Omental fat pad (tissue), 3 donors: ENCODE measurements at regions not wholly inside any gene's neighbourhood (a gene's known extent, or its start where the extent isn't known, plus 50 kb on each side); places are given as distances from the start of the nearest gene placed in this dataset.
A peak's percentile ranks its signal among the peaks of the same experiment; 100 is the strongest.
"Not testable (repeated sequence)": the region's sequence is repeated elsewhere in the genome, so short reads cannot be mapped to it uniquely, and the experiment has no call there.

Experiments used
- ATAC-seq: fragments of 150-250 bp; one replicate; pipeline ENCODE4 v1.9.1; 2016; ENCODE audit warnings: mild to moderate bottlenecking, moderate library complexity; ENCODE audit not compliant: low FRiP score
- DNase-seq: peaks from one replicate; pipeline ENCODE4 v3.0.0-alpha.2; 2019; ENCODE audit warnings: low spot score
- CTCF ChIP-seq, 3 donors: fragments of 450-650 bp; IDR thresholded peaks; one replicate each; pipeline ENCODE4 v1.5.1; 2016 to 2017; ENCODE audit warnings: antibody characterized with exemption in 3 of 3, mild to moderate bottlenecking in 3 of 3, moderate library complexity in 2 of 3

GRCh38 chrX:40975951-40976350 is 109.3 kb upstream of the USP9X start:
- TF ChIP-seq CTCF (IDR thresholded peaks at IDR 0.05), result no peak
- ATAC-seq, result no peak
- no peak for DNase-seq

- ATAC-seq, result no peak
- DNase-seq, result no peak
- TF ChIP-seq CTCF (IDR thresholded peaks at IDR 0.05), result no peak
Observed at GRCh38 chrX:40976981-40977380, 108.3 kb upstream of the USP9X start.

- TF ChIP-seq CTCF (IDR thresholded peaks at IDR 0.05), result no peak
- ATAC-seq (no peak), DNase-seq (no peak)
Observed at GRCh38 chrX:40984962-40985361, 100.3 kb upstream of the USP9X start.

- ATAC-seq (no peak), DNase-seq (no peak)
- TF ChIP-seq CTCF (IDR thresholded peaks at IDR 0.05), result no peak
Observed at GRCh38 chrX:40987413-40987812, 97.8 kb upstream of the USP9X start.

GRCh38 chrX:40988100-40988499 is 97.1 kb upstream of the USP9X start:
- DNase-seq, result no peak
- no peak for TF ChIP-seq CTCF (IDR thresholded peaks at IDR 0.05)
- ATAC-seq, result no peak

- DNase-seq, result not testable (repeated sequence)
Observed at GRCh38 chrX:40993395-40993794, 91.8 kb upstream of the USP9X start.

GRCh38 chrX:40996886-40997530 is 88.2 kb upstream of the USP9X start:
- TF ChIP-seq CTCF (IDR thresholded peaks at IDR 0.05), result no peak
- ATAC-seq (peak; percentile 76), DNase-seq (no peak)

More at GRCh38 chrX:40993395-40993794, 91.8 kb upstream of the USP9X start:
- not testable (repeated sequence) for ATAC-seq
